HepG2 (cell line): ENCODE measurements at regions not wholly inside any gene's neighbourhood (a gene's known extent, or its start where the extent isn't known, plus 50 kb on each side); places are given as distances from the start of the nearest gene placed in this dataset.

ENCODE experiments used
- BRD4 ChIP-seq: sonication (generic); formaldehyde crosslinking; IDR thresholded peaks from 2 replicates; pipeline ENCODE4 v1.4.0; 2020; ENCODE audit warnings: missing genetic modification reagents
- CHD4 ChIP-seq: fragments of 200-600 bp; sonication (generic); IDR thresholded peaks from 2 replicates; pipeline ENCODE4 v1.7.0; 2017; ENCODE audit warnings: mild to moderate bottlenecking, low read length, borderline replicate concordance
- JUND ChIP-seq: sonication (generic); formaldehyde crosslinking; IDR thresholded peaks from 2 replicates; pipeline ENCODE4 v1.8.0; 2022; ENCODE audit warnings: mild to moderate bottlenecking, missing genetic modification reagents
- NR2F6 ChIP-seq, 2 experiments: IDR thresholded peaks; 2 replicates each; pipeline ENCODE4 v1.6.1; 2016; ENCODE audit warnings: antibody characterized with exemption in 1 of 2, mild to moderate bottlenecking in 1 of 2
- RFX5 ChIP-seq: IDR thresholded peaks from 2 replicates; pipeline ENCODE4 v1.6.1; 2011; ENCODE audit warnings: low read depth, low read length, improper control_type of control experiment
- SMAD3 ChIP-seq: sonication (generic); formaldehyde crosslinking; IDR thresholded peaks from 2 replicates; pipeline ENCODE4 v1.4.0; 2020; ENCODE audit warnings: missing genetic modification reagents
- TCF7L2 ChIP-seq: IDR thresholded peaks from 2 replicates; pipeline ENCODE4 v1.6.1; 2011; ENCODE audit warnings: mild to moderate bottlenecking, low read depth, low read length, moderate library complexity
- ZNF253 ChIP-seq: sonication (generic); formaldehyde crosslinking; IDR thresholded peaks from 2 replicates; pipeline ENCODE4 v1.8.0; 2022; ENCODE audit warnings: mild to moderate bottlenecking, missing genetic modification reagents, borderline replicate concordance
- ZNF260 ChIP-seq: sonication (generic); formaldehyde crosslinking; IDR thresholded peaks from 2 replicates; pipeline ENCODE4 v1.4.0; 2020; ENCODE audit warnings: missing genetic modification reagents, low read depth, mild to moderate bottlenecking, borderline replicate concordance
- ZNF768 ChIP-seq: sonication (generic); formaldehyde crosslinking; IDR thresholded peaks from 2 replicates; pipeline ENCODE4 v1.4.0; 2020; ENCODE audit warnings: missing genetic modification reagents
- TF ChIP-seq, protein P1 (sequence below): sonication (generic); formaldehyde crosslinking; IDR thresholded peaks from 2 replicates; pipeline ENCODE4 v1.5.0; 2020; ENCODE audit warnings: mild to moderate bottlenecking, missing genetic modification reagents, borderline replicate concordance
- TF ChIP-seq, protein P2 (sequence below): sonication (generic); formaldehyde crosslinking; IDR thresholded peaks from 2 replicates; pipeline ENCODE4 v1.8.0; 2022; ENCODE audit warnings: mild to moderate bottlenecking, missing genetic modification reagents, borderline replicate concordance
- TF ChIP-seq, protein P3 (sequence below): sonication (generic); formaldehyde crosslinking; IDR thresholded peaks from 2 replicates; pipeline ENCODE4 v1.5.0; 2020; ENCODE audit warnings: mild to moderate bottlenecking, missing genetic modification reagents, moderate library complexity
- TF ChIP-seq, protein P4 (sequence below): sonication (generic); formaldehyde crosslinking; IDR thresholded peaks from 2 replicates; pipeline ENCODE4 v1.4.0; 2020; ENCODE audit warnings: missing genetic modification reagents

DNA sequence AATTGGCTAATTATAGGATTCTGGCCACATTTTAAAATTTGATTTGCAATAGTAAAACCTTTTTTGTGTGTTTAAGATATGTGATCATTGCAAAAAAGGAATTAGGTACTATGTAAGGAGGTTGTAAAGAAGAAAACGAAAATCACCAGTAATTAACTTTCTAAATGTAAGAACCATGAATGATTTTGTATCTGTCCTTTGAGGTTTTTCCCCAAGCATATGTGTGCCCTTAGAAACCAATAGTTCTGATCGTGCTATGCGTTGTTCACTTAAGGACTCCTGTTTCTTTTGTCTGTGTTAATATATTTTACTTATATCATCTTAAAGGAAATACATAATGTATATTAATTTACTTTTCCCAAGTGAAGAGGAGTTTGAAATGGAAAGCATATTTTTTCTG lies 410.2 kb downstream of the PSAT1 start:
- TF ChIP-seq SMAD3 (CRISPR knock-in tag) (no peak), JUND (CRISPR knock-in tag) (no peak), NR2F6 (IDR thresholded peaks at IDR 0.05) (no peak), NR2F6 (CRISPR knock-in tag; IDR thresholded peaks at IDR 0.05) (no peak), BRD4 (CRISPR knock-in tag) (no peak), ZNF253 (CRISPR knock-in tag) (no peak), ZNF260 (CRISPR knock-in tag) (no peak), CHD4 (no peak), TCF7L2 (no peak), ZNF768 (CRISPR knock-in tag) (no peak), RFX5 (no peak)
- TF ChIP-seq, protein P1, sequence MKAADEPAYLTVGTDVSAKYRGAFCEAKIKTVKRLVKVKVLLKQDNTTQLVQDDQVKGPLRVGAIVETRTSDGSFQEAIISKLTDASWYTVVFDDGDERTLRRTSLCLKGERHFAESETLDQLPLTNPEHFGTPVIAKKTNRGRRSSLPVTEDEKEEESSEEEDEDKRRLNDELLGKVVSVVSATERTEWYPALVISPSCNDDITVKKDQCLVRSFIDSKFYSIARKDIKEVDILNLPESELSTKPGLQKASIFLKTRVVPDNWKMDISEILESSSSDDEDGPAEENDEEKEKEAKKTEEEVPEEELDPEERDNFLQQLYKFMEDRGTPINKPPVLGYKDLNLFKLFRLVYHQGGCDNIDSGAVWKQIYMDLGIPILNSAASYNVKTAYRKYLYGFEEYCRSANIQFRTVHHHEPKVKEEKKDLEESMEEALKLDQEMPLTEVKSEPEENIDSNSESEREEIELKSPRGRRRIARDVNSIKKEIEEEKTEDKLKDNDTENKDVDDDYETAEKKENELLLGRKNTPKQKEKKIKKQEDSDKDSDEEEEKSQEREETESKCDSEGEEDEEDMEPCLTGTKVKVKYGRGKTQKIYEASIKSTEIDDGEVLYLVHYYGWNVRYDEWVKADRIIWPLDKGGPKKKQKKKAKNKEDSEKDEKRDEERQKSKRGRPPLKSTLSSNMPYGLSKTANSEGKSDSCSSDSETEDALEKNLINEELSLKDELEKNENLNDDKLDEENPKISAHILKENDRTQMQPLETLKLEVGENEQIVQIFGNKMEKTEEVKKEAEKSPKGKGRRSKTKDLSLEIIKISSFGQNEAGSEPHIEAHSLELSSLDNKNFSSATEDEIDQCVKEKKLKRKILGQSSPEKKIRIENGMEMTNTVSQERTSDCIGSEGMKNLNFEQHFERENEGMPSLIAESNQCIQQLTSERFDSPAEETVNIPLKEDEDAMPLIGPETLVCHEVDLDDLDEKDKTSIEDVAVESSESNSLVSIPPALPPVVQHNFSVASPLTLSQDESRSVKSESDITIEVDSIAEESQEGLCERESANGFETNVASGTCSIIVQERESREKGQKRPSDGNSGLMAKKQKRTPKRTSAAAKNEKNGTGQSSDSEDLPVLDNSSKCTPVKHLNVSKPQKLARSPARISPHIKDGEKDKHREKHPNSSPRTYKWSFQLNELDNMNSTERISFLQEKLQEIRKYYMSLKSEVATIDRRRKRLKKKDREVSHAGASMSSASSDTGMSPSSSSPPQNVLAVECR (CRISPR knock-in tag): no peak
- TF ChIP-seq, protein P2, sequence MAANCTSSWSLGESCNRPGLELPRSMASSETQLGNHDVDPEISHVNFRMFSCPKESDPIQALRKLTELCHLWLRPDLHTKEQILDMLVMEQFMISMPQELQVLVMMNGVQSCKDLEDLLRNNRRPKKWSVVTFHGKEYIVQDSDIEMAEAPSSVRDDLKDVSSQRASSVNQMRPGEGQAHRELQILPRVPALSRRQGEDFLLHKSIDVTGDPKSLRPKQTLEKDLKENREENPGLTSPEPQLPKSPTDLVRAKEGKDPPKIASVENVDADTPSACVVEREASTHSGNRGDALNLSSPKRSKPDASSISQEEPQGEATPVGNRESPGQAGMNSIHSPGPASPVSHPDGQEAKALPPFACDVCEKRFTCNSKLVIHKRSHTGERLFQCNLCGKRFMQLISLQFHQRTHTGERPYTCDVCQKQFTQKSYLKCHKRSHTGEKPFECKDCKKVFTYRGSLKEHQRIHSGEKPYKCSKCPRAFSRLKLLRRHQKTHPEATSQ (CRISPR knock-in tag): no peak
- TF ChIP-seq, protein P3, sequence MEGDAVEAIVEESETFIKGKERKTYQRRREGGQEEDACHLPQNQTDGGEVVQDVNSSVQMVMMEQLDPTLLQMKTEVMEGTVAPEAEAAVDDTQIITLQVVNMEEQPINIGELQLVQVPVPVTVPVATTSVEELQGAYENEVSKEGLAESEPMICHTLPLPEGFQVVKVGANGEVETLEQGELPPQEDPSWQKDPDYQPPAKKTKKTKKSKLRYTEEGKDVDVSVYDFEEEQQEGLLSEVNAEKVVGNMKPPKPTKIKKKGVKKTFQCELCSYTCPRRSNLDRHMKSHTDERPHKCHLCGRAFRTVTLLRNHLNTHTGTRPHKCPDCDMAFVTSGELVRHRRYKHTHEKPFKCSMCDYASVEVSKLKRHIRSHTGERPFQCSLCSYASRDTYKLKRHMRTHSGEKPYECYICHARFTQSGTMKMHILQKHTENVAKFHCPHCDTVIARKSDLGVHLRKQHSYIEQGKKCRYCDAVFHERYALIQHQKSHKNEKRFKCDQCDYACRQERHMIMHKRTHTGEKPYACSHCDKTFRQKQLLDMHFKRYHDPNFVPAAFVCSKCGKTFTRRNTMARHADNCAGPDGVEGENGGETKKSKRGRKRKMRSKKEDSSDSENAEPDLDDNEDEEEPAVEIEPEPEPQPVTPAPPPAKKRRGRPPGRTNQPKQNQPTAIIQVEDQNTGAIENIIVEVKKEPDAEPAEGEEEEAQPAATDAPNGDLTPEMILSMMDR: no peak
- TF ChIP-seq, protein P4, sequence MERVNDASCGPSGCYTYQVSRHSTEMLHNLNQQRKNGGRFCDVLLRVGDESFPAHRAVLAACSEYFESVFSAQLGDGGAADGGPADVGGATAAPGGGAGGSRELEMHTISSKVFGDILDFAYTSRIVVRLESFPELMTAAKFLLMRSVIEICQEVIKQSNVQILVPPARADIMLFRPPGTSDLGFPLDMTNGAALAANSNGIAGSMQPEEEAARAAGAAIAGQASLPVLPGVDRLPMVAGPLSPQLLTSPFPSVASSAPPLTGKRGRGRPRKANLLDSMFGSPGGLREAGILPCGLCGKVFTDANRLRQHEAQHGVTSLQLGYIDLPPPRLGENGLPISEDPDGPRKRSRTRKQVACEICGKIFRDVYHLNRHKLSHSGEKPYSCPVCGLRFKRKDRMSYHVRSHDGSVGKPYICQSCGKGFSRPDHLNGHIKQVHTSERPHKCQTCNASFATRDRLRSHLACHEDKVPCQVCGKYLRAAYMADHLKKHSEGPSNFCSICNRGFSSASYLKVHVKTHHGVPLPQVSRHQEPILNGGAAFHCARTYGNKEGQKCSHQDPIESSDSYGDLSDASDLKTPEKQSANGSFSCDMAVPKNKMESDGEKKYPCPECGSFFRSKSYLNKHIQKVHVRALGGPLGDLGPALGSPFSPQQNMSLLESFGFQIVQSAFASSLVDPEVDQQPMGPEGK: no peak
